ENCODE measurements at regions not wholly inside any gene's neighbourhood (a gene's known extent, or its start where the extent isn't known, plus 50 kb on each side); places are given as distances from the start of the nearest gene placed in this dataset.

DNA sequence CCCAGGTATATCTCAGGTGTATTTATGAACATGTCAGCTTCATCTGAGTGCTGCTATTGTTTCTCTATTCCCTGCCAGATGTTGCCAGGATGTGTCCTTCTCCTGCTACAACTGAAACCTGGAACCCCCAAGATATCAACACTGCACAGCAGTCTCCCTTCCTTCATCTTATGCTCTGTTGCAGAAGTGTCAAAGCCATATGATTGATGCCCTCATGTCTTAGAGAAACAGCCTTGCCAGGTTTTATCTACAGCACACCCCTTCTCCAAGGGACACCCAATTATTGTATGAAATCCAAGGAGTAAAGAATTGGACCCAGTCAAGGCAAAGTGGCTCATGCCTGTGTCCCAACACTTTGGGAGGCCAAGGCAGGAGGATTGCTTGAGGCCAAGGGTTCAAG lies 60.5 kb upstream of the GHITM start:
- TF ChIP-seq CTCF (conservative IDR thresholded peaks at IDR 0.05) (no peak), ZFX (IDR thresholded peaks at IDR 0.05) (no peak)
- no peak overlapping the region for H3K27ac ChIP-seq

- no peak for TF ChIP-seq ZFX (IDR thresholded peaks at IDR 0.05)
- no peak for TF ChIP-seq CTCF (conservative IDR thresholded peaks at IDR 0.05)
- H3K27ac ChIP-seq, result no peak overlapping the region
These were observed 55.0 kb upstream of the GHITM start for GRCh38 chr10:84084342-84084741.

- TF ChIP-seq CTCF (conservative IDR thresholded peaks at IDR 0.05) (no peak), ZFX (IDR thresholded peaks at IDR 0.05) (no peak)
- no peak overlapping the region for H3K27ac ChIP-seq
These were observed 52.1 kb upstream of the GHITM start for GRCh38 chr10:84087202-84087601.

DNA sequence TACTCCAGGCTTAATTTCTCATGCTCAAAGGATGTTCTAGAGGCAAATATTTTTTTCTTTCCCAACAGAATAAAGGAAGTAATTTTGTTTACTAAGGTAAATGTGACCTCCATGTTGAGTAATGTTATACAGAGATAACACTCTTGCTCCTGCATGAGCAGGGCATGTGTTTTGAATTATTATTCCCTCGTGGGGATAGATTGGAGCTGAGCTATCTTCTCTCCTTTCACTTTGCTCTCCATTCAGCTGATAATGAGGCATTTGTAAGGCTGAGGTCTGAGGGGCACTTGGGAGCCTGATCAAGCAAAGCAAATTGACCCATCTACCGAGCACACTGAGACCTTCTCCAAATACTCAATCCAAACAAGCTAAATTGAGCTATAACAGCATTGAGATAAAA lies 50.7 kb upstream of the GHITM start:
- H3K27ac ChIP-seq, result no peak overlapping the region
- no peak for TF ChIP-seq CTCF (conservative IDR thresholded peaks at IDR 0.05)
- no peak for TF ChIP-seq ZFX (IDR thresholded peaks at IDR 0.05)

GRCh38 chr10:84089162-84089561 lies 50.1 kb upstream of the GHITM start:
- H3K27ac ChIP-seq, result no peak overlapping the region
- TF ChIP-seq ZFX (IDR thresholded peaks at IDR 0.05) (no peak), CTCF (conservative IDR thresholded peaks at IDR 0.05) (no peak)

All from C4-2B (cell line).